ENCODE measurements at regions not wholly inside any gene's neighbourhood (a gene's known extent, or its start where the extent isn't known, plus 50 kb on each side); places are given as distances from the start of the nearest gene placed in this dataset.
A peak's percentile ranks its signal among the peaks of the same experiment; 100 is the strongest.

GRCh38 chr5:88540471-88541115 is 271.9 kb upstream of the TMEM161B start:
- Histone ChIP-seq H3K79me2 (replicated peaks; ENCODE audit: insufficient read depth) (no peaks in the 10 kb centered on the region), H3F3A (replicated peaks; ENCODE audit: low read depth) (no peaks in the 10 kb centered on the region), H4K20me1 (replicated peaks; ENCODE audit: insufficient read depth) (no peaks in the 10 kb centered on the region), H3K4me1 (ENCODE audit: insufficient read depth) (peaks cover 17% of the 10 kb centered on the region), H3K4me3 (no peak overlapping the region), H2AFZ (peak overlapping the region; percentile 33; the same call in 1 of the 2 replicates), H3K27ac (ENCODE audit: low read depth) (no peak overlapping the region), H3K4me2 (peak overlapping the region; percentile 8), H3K27me3 (ENCODE audit: insufficient read depth) (no peaks in the 10 kb centered on the region), H3K9me2 (ENCODE audit: insufficient read depth) (no peaks in the 10 kb centered on the region), H3K36me3 (ENCODE audit: insufficient read depth) (no peaks in the 10 kb centered on the region)
- TF ChIP-seq STAT1 (IDR thresholded peaks at IDR 0.05; ENCODE audit: unreplicated experiment) (no peak), EZH2 (IDR thresholded peaks at IDR 0.05; ENCODE audit: low read depth, unreplicated experiment) (no peak)
- H3K27ac Mint-ChIP-seq: no peak overlapping the region
- no peaks in the 10 kb centered on the region for H3K9me3 Mint-ChIP-seq
- H3K27me3 Mint-ChIP-seq (ENCODE audit: insufficient read depth, low read depth, poor library complexity): peaks cover 2% of the 10 kb centered on the region
- ATAC-seq (peak; percentile 27; the same call in 1 of the 3 replicates), DNase-seq (ENCODE audit: low spot score) (no peak)
- no peaks in the 10 kb centered on the region for H3K36me3 Mint-ChIP-seq (ENCODE audit: low read depth)
- H3K4me3 Mint-ChIP-seq: no peak overlapping the region
- H3K4me1 Mint-ChIP-seq: peaks cover 23% of the 10 kb centered on the region; the same call in 2 of the 3 replicates

- no peak for DNase-seq (ENCODE audit: low spot score)
- H3K27ac Mint-ChIP-seq: no peak overlapping the region
- peaks cover 17% of the 10 kb centered on the region for H3K4me1 ChIP-seq (ENCODE audit: insufficient read depth)
- no peak for TF ChIP-seq CREB1 (CRISPR knock-in tag; IDR thresholded peaks at IDR 0.05; ENCODE audit: low read depth)
- no peak for TF ChIP-seq EZH2phosphoT487 (IDR thresholded peaks at IDR 0.05; ENCODE audit: unreplicated experiment)
- no peak for TF ChIP-seq NANOG (IDR thresholded peaks at IDR 0.05; ENCODE audit: borderline replicate concordance)
- TF ChIP-seq ZNF462 (CRISPR knock-in tag; IDR thresholded peaks at IDR 0.05): no peak
- TF ChIP-seq REST (IDR thresholded peaks at IDR 0.05; ENCODE audit: unreplicated experiment): no peak
- TF ChIP-seq ZNF114 (CRISPR knock-in tag; IDR thresholded peaks at IDR 0.05): no peak
- TF ChIP-seq ETS1 (IDR thresholded peaks at IDR 0.05): no peak
- TF ChIP-seq STAT1 (IDR thresholded peaks at IDR 0.05; ENCODE audit: unreplicated experiment): no peak
- no peak for TF ChIP-seq ZNF331 (CRISPR knock-in tag; IDR thresholded peaks at IDR 0.05; ENCODE audit: low read depth)
Measured at GRCh38 chr5:88539693-88540365, 271.2 kb upstream of the TMEM161B start.

More at GRCh38 chr5:88539693-88540365, 271.2 kb upstream of the TMEM161B start:
- Histone ChIP-seq H3K4me2 (peak overlapping the region; percentile 8), H3K36me3 (ENCODE audit: insufficient read depth) (no peaks in the 10 kb centered on the region), H2AFZ (peak overlapping the region; percentile 33), H3K79me2 (replicated peaks; ENCODE audit: insufficient read depth) (no peaks in the 10 kb centered on the region), H4K20me1 (replicated peaks; ENCODE audit: insufficient read depth) (no peaks in the 10 kb centered on the region), H3K27me3 (ENCODE audit: insufficient read depth) (no peaks in the 10 kb centered on the region), H3K4me3 (no peak overlapping the region), H3F3A (replicated peaks; ENCODE audit: low read depth) (no peaks in the 10 kb centered on the region), H3K27ac (ENCODE audit: low read depth) (no peak overlapping the region), H3K9me2 (ENCODE audit: insufficient read depth) (no peaks in the 10 kb centered on the region)
- peak; percentile 80 for ATAC-seq
- Mint-ChIP-seq H3K27me3 (ENCODE audit: insufficient read depth, low read depth, poor library complexity) (no peaks in the 10 kb centered on the region), H3K36me3 (ENCODE audit: low read depth) (no peaks in the 10 kb centered on the region), H3K4me1 (peaks cover 23% of the 10 kb centered on the region; the same call in 2 of the 3 replicates), H3K4me3 (0 out of 3 replicates have a peak overlapping the region, but pooled peaks have one; percentile 5), H3K9me3 (no peaks in the 10 kb centered on the region)

All from GM23338 (cell line).